ENCODE measurements at regions not wholly inside any gene's neighbourhood (a gene's known extent, or its start where the extent isn't known, plus 50 kb on each side); places are given as distances from the start of the nearest gene placed in this dataset.

DNA sequence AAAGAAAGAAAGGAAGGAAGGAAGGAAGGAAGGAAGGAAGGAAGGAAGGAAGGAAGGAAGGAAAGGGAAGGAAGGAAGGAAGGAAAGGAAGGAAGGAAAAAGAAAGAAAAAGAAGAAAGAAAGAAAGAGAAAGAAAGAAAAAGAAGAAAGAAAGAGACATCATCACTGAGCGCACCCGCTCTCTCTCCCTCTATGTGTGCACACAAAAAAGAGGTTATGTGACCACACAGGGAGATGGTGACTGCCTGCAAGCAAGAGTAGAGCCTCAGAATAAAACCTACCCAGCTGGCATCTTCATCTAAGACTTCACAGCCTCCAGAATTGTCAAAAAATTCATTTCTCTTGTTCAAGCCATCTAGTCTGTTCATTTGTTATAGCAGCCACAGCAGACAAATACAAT lies 1307.4 kb upstream of the ACVR2A start:
- no peak for DNase-seq

DNA sequence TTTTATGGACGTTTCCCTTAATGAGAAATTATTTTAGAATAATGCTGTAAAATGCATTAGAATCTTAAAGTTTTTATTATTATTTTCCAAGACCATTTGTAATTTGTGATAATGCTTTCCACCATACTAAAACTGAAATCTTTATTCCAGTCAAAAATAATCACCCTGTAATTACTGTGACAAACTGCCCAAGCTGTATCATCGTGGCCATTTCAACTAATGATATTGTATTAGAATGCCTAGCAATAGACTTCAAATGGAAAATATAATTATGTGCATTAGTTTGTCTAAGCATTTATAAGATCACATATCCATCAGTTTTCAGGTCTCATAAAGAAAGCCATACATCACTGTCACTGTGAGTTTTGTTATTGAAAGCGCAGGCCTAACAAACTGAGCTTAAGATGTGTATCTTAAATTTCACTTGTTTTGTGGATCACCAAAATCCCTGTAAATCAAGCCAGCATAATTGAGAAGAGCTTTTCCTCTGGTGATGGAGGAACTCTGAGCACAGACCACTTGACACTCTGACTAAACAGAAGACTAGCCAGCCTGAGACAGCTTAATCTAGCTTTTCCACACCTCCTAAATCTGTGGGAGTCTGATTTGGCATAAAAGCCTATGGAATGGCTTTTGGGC lies 1312.2 kb upstream of the ACVR2A start:
- DNase-seq: no peak

DNA sequence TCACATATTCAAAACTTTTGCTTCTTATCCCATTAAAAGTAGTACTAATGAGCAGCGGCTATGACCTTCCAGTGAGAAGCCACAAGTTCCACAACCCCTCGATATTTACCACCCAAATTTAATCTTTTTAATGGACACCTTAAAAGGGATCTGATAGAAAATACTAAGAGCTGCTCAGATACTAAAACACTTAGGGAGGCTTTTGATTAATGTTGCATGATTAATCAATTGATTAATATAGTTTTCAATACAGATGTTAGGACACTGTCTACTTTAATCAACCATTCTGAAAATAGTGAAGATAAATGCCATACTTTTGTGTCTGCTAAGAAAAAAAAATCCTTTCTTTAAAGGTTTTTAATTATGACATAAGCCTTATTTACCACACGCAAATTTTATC lies 1312.8 kb upstream of the ACVR2A start:
- DNase-seq: no peak

DNA sequence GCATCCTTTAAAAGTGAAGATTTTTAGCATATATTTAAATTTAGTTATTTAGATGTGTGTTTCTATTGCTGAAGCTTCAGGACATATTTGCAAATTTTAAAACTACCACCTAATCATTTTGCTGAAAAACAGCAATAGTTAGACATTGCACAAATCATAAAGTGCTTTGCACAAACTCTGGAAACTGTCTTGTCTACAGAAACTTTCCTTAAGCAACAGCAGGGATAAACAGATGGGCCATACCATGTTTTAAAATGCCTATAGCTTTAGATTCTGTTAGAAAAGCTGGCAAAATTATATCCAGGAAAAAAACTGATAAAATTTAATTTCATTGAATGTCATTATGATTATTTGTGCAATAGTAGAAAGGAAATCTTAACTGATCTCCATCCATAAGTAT lies 1313.9 kb upstream of the ACVR2A start:
- no peak for DNase-seq

DNA sequence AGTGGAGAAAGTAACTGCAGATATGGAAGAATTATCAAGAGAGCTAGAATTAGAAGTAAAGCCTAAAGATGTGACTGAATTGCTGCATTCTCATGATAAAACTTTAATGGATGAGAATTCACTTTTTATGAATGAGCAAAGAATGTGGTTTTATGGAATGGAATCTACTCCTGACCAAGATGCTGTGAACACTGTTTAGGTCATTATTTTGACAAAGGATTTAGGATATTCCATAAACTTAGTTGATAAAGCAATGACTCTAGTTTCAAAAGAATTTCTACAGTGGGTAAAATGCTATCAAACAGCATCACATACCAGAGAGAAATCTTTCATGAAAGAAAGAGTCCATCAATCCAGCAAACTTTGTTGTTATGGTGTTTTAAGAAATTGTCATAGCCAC lies 1317.7 kb upstream of the ACVR2A start:
- no peak for DNase-seq

DNA sequence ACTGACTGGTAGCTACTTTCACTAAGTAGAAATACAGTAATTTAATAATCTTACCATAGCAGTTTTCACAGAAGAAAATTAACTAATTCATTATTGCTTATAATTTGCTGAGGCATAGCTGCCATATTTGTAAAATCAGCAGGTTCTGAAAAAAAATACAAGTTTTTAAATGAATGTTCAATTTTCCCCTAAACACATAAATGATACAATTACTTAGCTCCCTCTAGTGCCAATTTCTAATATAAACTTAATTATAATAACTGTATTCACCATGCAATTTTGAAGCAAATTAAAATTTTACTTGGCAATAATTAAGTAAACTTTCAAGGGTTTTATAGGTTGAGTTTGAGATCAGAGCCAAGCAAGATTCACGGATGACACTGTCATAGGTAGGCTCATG lies 1321.6 kb upstream of the ACVR2A start:
- DNase-seq: no peak

DNA sequence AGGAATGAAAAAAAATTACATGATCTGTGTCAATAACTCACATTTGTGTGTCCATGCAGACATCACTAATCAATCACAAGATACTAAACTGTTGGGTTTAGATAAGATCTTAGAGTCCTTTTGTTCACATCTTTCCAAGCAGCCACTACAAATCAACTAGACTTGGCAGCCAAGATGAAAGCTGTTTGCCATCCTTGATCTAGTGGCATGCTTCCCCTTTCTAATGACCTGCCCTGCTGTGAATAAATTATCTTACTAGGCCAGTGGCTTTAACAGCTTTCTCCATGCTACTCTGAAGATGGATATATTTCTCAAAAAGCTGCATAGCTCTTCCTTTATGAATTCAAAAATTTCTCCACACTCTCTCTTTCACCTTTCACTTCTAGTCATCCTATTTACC lies 1338.0 kb upstream of the ACVR2A start:
- DNase-seq: no peak

DNA sequence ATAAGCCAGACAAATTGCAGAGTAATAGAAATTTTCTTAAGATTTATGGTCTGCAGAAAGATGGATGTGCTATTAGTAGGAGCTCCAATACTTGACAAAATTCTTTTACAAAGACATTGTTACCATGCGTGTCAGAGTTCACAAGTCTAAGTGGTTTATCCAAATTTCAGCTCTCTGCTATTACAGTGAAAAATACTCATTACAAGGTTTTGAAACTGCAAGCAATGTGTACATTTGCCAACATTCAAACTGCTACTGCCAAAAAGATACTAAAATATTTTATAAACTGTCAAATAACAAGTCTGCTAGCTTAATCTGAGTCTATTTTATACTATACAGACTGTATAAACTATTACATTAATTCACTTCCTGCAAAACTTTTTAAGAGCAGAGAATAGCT lies 1341.5 kb upstream of the ACVR2A start:
- DNase-seq: no peak

DNA sequence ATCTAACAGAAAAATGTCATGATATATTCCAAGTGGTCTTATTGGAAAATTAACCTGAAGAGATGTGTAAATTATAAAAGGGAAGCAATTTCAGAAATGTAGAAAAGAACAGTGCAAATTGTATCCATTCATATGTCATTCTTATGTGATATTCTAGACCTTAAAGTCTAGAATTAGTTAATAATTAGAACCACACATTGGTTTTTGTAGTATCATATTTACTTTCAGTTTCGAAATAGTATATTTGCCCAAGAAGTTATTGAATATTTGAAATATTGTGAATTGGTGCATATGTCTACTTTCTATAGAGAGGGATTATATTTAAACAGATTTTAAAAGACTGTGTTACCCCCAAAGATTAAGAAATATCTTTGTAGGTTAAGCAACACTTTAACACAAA lies 1348.6 kb upstream of the ACVR2A start:
- DNase-seq: no peak

DNA sequence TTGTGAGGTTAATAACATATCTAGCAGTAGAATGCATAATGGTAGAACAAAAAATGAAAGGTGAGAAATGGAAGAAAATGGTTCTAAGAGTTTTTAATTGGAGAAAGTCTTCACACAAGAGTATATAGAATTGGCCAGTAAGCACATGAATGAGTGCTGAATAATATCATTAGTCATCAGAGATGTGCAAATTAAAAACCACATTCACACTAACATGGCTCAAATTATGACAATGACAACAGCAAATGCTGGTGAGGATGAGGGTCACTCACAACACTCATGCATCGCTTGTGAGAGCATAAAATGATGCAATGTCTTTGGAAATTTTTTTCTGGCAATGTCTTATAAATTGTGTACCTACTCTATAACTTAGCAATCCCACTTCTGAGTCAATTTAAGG lies 1355.4 kb upstream of the ACVR2A start:
- DNase-seq: no peak

DNA sequence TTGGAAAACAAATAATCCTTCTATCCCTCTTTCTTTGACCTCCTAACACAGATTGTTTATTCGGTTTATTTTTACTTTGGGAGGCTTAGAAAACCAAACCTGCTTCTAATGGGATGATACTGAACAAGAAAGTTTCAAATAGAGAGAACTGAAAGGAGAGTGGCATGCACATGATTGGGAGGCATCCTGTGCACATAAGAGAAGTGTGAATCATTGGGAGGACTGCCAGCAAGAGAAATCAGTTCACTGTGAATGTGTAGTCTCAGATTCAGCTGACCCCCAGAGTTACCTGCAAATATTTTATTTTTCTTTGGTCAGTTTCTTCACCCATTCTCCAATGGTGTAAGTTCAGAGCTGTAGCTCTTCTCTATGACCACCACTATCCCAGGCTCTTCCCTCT lies 1363.2 kb upstream of the ACVR2A start:
- no peak for DNase-seq

DNA sequence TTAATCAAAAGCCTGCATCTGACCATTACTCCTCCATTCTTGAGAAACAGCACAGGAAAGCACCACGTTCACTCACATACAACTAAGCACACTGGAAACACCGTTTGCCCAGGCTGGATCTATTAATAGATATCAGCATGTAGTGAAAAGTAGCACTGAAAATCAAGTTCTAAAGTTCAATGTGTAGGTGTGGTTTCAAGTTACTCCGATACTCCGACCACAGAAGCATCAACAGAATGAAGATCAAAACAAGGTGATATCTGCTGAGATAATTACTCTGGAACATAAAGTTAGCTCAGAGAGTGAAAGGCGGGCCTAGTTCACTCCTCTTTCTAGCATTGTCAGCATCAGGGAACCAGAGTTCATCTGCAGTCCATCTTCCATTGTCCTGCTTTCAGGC lies 1367.4 kb upstream of the ACVR2A start:
- no peak for DNase-seq

DNA sequence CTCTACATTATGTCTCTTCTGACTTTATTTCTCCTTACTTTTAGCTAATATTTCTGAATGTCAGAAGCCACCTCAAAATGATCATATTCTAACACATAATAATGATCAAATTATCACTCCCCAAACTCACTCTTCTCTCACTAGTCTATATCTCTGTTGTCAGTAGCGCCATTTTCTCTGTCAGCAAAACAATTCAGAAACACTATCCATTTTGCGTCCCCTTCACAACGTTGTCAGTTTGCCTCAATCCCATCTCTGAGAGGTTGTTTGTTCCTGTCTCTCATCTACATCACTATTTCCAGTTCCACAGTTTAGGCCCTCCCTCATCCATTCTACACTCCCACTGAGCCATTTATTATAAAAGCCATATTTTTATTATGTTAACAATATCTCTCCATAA lies 1376.3 kb upstream of the ACVR2A start:
- no peak for DNase-seq

DNA sequence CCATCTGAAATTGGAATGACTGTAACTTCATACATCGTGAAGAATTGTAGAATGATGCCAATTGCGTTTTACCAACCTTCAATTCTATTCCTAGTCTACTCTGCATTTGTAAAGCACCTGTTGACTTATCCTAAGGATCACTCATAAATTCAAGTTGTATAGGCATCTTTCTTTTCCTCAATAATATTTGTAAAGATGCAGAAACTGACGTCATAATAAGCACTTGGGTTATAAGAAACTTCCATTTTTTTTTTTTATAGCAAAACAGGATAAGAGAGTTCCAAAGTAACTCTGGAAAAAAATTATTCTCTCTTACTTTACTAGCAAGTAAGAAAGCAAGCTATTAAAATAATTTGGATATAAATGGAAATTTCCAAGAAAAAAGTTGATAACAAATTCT lies 1377.4 kb upstream of the ACVR2A start:
- DNase-seq: no peak

DNA sequence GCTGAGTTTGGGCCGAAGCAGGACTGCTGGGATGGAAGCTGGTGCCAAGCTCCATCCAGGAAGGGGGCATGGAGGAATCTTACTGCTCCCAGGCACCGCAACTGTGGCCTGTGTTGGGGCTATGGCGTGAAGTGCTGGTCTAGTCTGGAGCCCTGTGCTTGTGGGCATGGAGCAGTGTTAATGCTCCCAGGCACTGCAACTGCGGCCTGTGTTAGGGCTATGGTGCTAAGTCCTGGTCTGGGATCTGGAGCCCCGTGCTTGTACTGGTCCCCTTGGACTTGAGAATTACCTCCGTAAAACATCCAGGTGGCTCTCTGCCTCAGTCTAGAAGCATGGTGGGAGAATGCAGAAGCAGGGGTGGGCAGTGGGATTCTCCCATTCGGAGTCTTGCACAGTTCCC lies 1379.4 kb upstream of the ACVR2A start:
- DNase-seq: no peak

DNA sequence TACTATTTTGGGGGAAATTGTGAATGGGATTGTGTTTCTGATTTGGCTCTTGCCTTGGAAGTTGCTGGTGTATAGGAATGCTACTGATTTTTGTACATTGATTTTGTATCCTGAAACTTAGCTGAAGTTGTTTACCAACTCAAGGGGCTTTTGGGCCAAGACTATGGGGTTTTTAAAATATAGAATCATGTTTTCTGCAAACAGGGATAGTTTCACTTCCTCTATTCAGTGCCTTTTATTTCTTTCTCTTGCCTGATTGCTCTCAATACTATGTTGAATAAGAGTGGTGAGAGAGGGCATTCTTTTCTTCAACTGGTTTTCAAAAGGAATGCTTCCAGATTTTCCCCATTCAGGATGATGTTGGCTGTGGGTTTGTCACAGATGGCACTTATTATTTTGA lies 1383.8 kb upstream of the ACVR2A start:
- DNase-seq: no peak

DNA sequence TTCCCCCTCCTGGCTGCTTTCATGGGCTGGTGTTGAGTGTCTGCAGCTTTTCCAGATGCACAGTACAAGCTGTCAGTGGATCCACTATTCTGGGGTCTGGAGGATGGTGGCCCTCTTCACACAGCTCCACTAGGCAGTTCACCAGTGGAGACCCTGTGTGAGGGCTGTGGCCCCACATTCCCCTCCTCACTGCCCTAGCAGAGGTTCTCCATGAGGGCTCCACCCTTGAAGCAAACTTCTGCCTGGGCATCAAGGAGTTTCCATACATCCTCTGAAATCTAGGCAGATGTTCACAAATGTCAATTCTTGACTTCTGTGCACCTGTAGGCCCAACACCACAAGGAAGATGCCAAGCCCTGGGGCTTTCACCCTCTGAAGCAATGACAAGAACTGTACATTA lies 1386.2 kb upstream of the ACVR2A start:
- DNase-seq: no peak

DNA sequence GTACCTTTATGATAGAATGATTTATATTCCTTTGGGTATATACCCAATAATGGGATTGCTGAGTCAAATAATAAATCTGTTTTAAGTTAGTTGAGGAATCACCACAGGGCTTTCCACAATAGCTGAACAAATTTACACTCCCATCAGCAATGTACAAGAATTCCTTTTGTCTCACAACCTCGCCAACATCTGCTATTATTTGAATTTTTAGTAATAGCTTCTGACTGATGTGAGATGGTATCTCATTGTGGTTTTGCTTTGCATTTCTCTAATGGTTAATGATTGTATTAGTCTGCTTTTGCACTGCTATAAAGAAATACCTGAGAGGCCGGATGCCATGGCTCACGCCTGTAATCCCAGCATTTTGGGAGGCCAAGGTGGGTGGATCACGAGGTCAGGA lies 1387.6 kb upstream of the ACVR2A start:
- no peak for DNase-seq

DNA sequence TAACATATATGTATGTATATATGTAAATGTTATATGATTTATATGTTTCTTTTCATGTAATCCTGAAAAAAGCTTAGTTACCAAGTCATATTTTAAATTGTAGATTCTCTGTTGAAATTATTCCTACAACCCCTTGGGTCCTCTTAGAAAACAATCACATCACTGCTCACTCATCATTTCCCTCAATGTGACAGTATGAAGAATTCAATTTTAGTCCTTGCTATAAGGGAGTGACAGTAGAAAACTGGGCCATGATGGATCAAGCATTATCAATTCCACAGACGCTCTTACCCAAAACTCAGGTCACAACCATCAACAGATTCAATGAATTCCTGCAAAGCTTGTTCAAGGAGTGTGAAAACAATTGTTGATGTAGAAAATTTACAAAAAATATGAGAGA lies 1389.5 kb upstream of the ACVR2A start:
- no peak for DNase-seq

DNA sequence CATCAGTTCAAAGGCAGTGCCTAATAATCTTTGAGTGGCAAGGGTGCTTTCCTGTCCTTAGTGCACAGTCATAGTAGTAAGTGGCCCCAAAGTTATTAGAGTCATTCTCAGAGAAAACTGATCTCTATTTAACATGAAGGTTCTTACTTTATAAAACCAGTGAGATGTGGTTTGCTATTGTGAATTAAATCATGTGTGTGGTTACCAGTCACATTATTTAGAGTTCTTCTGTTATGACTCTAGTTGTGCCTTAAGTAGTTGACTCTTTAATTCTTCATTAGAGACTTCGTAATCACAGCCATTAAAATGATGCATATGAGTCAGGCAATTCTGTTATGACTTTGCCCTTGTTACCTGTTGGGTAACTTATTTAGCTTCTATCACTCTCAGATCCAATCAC lies 1392.9 kb upstream of the ACVR2A start:
- no peak for DNase-seq

DNA sequence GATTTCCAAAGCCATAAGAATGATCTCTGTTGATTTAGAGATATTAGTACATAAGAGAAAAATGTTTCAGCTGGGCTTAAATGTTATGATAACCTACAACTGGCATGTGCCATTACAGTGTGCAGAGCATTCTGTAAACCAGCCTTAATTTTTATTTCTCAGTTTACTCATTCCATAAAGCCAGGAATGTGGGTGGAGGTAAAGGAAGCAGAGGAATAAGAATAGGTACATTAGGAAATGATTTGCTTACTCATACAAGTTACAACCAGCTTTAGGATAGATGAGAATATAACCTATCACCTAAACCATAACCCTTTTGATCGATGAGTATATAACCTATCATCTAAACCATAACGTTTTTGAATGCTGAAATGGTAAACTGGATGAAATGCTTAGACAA lies 1394.7 kb upstream of the ACVR2A start:
- DNase-seq: no peak

DNA sequence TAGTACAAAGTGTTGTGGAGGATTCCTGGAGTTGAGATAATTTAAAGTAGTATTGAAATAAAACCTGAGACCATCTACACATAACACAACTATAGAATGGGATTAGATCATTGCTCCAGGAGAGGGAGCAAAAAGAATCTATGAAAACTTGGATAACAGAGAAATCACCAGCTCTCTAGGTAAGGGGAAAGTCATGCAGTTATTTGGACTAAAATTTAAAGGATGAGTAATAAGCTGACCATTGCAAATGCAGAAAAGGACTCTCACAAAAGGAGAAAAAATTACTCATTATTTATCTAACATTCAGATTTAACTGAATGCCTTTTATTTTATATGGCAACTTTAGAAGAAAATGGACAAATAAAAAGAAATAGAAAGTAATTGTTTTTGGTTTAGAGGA lies 1399.8 kb upstream of the ACVR2A start:
- DNase-seq: no peak

DNA sequence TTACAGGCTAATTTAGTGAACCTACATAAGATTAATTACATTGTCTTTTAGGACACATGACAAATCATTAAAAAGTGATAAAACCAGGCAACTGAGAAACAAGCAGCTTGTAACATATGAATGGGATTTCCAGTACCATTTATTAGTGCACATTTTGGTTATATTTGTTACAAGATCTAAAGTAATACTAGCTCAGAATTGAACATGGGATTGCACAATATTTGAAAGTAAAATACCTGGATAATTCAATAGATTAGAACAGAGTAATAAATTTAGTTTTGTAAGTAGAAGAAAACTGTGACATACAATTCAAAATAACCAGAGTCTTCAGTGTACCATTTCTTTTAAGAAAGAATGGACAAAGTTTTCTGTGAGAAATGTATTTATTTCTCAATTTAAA lies 1400.7 kb upstream of the ACVR2A start:
- DNase-seq: no peak

DNA sequence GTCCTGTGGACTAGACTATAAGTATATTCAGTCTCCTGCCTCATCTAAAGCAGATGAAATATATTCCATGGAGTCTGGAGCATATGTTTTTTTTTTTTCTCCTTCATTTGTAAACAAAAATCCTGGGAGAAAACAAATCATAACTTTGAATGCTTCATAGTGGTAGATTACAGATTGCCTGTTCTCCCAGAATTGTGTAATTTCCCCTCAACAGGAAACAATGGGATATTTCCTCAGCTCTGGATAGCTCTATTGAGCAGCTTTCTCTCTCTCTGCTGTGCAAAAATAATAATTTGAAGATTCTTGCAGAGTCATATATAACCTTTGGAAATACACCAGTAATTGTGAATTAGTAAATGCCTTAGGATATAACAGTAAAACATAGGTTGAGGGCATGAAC lies 1406.6 kb upstream of the ACVR2A start:
- no peak for DNase-seq

Data from anterior cingulate cortex (tissue), 58 donors.